ENCODE measurements at regions not wholly inside any gene's neighbourhood (a gene's known extent, or its start where the extent isn't known, plus 50 kb on each side); places are given as distances from the start of the nearest gene placed in this dataset.

GRCh38 chr11:23570828-23571227 lies 710.6 kb upstream of the CCDC179 start:
- H3K4me3 ChIP-seq (replicated peaks in 1 of 2; ENCODE audit: low read depth in 2 of 2, low read length in 2 of 2) = no peak overlapping the region
- peak; percentile 4 to 31 for DNase-seq (ENCODE audit: low read depth in 2 of 2)
- TF ChIP-seq, protein P1, sequence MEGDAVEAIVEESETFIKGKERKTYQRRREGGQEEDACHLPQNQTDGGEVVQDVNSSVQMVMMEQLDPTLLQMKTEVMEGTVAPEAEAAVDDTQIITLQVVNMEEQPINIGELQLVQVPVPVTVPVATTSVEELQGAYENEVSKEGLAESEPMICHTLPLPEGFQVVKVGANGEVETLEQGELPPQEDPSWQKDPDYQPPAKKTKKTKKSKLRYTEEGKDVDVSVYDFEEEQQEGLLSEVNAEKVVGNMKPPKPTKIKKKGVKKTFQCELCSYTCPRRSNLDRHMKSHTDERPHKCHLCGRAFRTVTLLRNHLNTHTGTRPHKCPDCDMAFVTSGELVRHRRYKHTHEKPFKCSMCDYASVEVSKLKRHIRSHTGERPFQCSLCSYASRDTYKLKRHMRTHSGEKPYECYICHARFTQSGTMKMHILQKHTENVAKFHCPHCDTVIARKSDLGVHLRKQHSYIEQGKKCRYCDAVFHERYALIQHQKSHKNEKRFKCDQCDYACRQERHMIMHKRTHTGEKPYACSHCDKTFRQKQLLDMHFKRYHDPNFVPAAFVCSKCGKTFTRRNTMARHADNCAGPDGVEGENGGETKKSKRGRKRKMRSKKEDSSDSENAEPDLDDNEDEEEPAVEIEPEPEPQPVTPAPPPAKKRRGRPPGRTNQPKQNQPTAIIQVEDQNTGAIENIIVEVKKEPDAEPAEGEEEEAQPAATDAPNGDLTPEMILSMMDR (IDR thresholded peaks at IDR 0.05; ENCODE audit: low read depth, low read length) = no peak

DNA sequence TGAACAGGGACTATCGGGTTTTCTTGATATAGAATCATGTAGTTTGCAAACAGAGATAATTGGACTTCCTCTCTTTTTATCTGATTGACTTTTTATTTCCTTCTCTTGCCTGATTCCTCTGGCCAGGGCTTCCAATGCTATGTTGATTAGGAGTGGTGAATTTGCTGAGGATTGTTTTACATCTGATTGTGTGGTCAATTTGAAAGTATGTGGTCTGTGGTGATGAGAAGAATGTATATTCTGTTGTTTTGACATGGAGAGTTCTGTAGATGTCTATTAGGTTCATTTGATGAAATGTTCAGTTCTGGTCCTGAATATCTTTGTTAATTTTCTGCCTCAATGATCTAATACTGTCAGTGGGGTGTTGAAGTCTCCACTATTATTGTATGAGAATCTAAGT lies 713.2 kb upstream of the CCDC179 start:
- TF ChIP-seq, protein P1 (IDR thresholded peaks at IDR 0.05; ENCODE audit: low read depth, low read length) = no peak
- no peak overlapping the region for H3K4me3 ChIP-seq (replicated peaks in 1 of 2; ENCODE audit: low read depth in 2 of 2, low read length in 2 of 2)
- no peak for DNase-seq (ENCODE audit: low read depth in 2 of 2)

DNA sequence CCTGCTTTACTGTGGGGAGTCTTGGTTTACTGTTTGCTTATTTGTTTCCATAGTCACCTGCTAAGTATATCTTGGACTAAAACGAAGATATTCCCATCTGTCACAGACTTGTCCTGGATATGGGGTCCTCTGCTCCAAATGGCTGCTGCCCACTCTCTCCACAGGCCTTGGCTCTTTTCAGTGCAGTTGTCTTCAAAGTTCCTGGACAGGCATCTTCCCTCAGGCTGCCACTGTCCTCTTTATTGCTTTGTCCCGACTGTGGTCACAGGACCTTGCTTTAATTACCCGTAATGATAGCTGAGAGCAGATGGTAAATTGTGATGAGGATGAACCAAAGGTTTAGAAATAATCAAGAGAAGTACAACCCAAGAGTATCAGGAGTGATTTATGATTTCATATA lies 713.9 kb upstream of the CCDC179 start:
- DNase-seq (ENCODE audit: low read depth in 2 of 2) = no peak
- TF ChIP-seq, protein P1 (IDR thresholded peaks at IDR 0.05; ENCODE audit: low read depth, low read length) = no peak
- H3K4me3 ChIP-seq (replicated peaks in 1 of 2; ENCODE audit: low read depth in 2 of 2, low read length in 2 of 2) = no peak overlapping the region

DNA sequence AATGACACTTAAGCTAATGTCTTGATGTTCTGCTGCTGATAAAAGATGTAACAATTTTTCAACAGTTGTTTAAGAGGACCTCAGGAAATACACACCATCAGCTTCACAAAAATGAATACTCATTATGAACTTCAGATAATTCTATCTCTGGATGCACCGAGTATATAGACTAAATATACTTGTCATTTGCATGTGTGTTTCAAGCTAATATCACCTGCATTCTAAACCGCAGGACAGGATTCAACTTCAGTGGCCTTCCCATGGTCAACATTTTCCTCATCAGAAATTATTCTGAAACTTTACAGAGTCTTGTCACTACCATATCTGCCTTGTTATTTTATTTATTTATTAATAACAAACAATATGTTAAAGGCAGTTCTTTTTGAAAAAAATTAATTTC lies 717.0 kb upstream of the CCDC179 start:
- no peak for DNase-seq (ENCODE audit: low read depth in 2 of 2)
- TF ChIP-seq, protein P1 (IDR thresholded peaks at IDR 0.05; ENCODE audit: low read depth, low read length) = no peak
- no peak overlapping the region for H3K4me3 ChIP-seq (replicated peaks in 1 of 2; ENCODE audit: low read depth in 2 of 2, low read length in 2 of 2)

- peak in 1 of 2 donors; percentile 1 for DNase-seq (ENCODE audit: low read depth in 2 of 2)
- H3K4me3 ChIP-seq (replicated peaks in 1 of 2; ENCODE audit: low read depth in 2 of 2, low read length in 2 of 2) = no peak overlapping the region
- TF ChIP-seq, protein P1 (IDR thresholded peaks at IDR 0.05; ENCODE audit: low read depth, low read length) = no peak
Observed at GRCh38 chr11:23585416-23586104, 725.3 kb upstream of the CCDC179 start.

- no peak for DNase-seq (ENCODE audit: low read depth in 2 of 2)
- no peak overlapping the region for H3K4me3 ChIP-seq (replicated peaks in 1 of 2; ENCODE audit: low read depth in 2 of 2, low read length in 2 of 2)
- TF ChIP-seq, protein P1 (IDR thresholded peaks at IDR 0.05; ENCODE audit: low read depth, low read length) = no peak
Observed at GRCh38 chr11:23586173-23586572, 725.9 kb upstream of the CCDC179 start.

Data from cardiac fibroblast (primary cell).